NCI-H510A treated with DMSO at 0.1 percent for 48 hours (cell line): ENCODE measurements at regions not wholly inside any gene's neighbourhood (a gene's known extent, or its start where the extent isn't known, plus 50 kb on each side); places are given as distances from the start of the nearest gene placed in this dataset.
A peak's percentile ranks its signal among the peaks of the same experiment; 100 is the strongest.
"Not testable (repeated sequence)": the region's sequence is repeated elsewhere in the genome, so short reads cannot be mapped to it uniquely, and the experiment has no call there.

Experiments used
- DNase-seq: peaks from one replicate; lab custom pipeline; 2025; lab: John Stamatoyannopoulos, UW

DNA sequence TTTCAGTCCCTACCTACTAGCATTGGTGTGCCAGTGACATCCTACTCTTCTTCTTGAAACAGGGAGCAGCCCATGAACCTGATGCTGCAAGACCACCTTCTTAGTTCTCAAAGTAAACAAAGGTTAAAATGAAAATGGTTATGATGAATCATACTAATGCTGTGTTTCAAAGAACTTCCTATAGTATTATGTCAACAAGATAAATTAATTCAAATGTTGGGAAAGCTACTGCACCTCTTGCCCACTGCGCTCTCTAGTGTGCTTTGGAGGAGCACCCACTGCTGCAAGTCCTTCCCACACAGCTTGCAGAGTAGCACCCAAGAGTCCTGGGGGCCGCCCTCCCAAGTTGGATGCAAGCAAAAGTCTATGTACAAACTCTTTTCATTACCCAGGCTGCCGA is 81.1 kb downstream of the CD200R1L start:
- no peak for DNase-seq

DNA sequence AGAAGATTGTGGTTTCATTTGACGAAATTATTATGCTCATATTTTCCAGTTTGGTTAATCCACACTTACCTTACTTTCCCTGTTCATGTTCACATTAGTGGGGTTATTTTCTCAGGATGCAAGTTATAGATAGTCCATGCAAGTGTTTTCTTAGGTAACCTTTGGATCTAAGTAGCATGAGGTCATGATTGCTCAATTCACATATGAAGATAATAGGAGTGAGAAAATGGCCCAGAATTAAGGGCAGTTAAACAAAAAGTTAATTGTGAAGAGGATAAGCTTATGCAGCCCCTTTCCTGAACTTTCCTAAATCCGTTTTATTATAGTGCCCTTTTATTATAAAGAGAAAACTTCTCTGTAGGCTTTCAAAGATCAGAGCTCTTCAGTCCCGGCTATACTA is 83.4 kb downstream of the CD200R1L start:
- no peak for DNase-seq

DNA sequence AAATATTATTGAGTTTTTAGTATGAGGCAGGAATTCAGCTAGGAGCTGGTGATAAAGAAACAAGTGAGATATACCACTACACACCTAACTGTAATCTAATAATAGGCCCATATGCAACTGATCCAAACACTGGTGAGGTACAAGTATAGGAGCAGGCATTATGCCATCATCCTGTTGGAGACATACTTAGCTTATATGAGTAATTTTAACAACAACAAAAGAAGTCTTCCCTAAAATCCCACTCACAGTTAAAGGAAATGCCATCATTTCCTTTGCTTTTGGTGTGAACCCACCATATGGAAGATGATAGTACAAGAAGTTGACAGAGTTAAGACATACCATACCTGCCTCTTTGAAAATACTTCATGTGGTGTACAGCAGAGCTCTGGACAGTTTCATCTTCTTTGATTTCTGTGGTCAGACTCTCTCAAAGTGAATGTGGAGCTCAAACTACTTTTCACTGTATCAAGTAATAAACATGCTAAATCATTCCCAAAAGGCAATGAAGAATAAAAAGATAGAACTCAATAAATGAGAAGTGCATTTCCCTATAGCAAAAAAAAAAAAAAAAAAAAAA is 85.5 kb downstream of the CD200R1L start:
- DNase-seq, result no peak

DNA sequence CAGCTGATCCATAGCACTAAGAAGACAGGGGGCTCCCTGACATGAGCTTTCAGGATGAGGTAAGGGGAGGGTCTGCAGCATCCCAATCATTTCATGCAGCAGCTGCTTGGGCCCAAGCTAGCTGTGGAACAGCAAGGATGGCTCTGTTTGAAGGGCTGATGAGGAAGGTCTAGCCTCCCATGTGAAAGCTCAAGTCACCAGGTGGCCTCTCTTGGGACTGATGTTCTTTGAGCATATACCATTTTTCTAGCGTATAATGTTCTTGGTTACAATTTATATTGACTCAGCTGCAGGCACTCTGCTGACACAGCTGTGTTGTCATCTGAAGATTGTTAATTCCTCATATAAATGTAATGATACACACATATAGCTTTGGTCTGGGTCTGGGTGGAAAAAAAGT is 87.0 kb downstream of the CD200R1L start:
- peak; percentile 58 for DNase-seq

DNA sequence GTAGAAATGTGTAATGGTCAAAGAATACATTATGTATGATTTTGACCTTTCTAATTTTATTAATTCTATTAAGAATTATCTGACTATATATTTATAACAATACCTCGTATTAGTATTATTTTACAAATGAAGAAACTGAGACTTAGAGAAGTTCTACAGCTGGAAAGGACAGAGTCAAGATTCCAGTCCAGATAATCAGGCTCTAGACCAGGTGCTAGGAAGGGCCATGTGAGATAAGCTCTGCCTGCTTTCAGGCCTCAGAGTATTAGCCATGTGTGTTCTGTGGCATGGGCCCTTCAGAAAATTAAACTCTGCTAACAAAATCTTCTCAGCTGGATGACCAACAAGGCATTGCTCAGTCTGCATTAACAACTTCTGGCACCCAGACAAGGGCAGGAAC is 87.5 kb downstream of the CD200R1L start:
- DNase-seq, result no peak

DNA sequence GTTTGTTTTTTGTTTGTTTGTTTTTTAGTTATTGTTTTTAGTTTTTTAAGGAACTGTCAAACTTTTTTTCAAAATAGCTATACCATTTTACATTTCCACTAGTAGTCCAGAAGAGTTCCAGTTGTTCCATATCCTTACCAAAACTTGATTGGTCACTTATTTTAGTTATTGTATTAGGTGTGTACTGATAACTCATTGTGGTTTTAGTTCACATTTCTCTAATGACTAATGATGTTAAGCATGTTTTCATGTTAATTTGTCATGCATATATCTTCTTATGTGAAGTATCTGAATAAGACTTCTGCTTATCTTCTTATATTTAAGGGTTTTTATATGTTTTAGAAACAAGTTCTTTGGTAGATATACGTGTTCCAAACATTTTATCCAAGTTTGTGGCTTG is 89.5 kb downstream of the CD200R1L start:
- DNase-seq, result no peak

DNA sequence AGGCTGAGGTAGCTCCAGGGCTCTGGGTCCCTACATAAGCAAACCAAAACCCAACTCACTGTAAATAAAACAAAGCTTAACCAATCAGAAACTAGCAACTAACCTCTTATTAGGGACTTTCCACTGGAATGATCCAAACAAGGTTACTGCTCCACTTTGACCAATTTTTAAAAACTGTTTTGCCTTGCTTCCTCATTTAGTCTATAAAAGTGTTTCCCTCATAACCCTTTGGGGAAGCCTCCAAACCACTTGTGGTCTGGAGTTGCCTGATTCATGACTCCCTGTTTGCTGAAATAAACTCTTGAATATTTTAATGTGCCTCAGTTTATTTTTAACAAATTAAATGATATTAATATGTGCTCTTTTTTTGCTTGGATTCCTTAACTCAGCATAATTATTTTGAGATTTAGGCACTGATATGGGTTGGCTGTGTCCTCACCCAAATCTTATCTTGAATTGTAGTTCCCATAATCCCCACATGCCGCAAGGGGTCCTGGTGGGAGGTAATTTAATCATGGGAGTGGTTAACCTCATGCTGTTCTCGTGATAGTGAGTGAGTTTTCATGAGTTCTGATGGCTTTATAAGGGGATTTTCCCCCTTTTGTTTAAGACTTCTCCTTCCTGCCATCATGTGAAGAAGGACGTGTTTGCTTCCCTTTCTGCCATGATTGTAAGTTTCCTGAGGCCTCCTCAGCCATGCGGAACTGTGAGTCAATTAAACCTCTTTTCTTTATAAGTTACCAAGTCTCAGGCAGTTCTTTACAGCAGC is 90.6 kb downstream of the CD200R1L start:
- no peak for DNase-seq

DNA sequence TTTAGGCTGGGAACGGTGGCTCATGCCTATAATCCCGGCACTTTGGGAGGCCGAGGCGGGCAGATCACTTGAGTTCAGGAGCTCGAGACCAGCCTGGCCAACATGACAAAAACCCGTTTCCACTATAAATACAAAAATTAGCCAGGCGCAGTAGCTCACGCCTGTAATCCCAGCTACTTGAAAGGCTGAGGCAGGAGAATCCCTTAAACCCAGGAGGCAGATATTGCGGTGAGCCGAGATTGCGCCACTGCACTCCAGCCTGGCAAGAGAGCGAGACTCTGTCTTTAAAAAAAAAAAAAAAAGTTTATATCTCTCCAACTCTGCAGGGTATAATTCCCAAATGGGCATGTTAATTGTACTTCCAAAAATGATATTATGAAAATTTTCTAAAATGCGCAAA is 91.6 kb downstream of the CD200R1L start:
- not testable (repeated sequence) for DNase-seq

DNA sequence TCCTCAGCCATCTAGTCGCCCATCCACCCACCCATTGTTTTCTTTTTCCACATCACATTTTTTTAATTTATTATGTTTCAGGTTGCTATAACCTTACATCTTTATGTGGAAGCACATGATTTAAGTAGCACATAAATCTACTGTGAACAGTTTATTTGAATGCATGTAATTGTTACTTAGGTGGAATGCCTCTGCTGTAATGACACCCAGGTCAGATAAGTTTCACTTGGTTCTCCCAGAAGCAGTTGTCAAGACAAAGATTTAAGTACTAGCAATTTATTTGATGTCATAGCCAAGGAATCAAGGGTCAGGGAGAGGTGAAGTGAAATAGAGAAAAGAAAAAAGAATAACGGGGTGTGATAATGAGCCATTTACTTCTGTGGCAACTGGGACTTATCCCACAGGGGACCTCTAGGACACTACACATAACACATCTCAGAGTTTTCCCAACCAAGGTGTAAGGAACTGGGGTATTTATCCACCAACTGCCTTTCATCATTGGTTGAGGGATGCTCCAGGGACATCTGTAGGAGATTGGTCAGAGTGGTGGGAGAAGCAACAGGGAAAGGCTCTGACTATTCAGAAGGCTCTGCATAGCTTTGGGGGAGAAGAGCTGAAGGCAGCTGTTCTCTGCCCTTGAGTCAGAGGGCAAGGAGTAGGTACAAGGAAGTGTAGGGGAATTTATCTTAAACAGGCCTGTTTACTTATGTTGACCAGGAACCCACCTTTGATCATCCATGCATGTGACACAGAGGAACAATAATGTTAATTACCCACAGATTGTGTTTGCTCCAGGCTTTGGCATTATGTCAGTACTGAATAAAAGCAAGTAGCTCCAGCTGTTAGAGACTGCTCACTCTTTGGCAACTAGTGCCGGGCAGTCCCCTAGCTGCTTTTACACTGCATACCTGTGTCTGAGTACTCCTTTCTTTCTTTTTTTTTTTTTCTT is 94.8 kb downstream of the CD200R1L start:
- DNase-seq, result no peak

DNA sequence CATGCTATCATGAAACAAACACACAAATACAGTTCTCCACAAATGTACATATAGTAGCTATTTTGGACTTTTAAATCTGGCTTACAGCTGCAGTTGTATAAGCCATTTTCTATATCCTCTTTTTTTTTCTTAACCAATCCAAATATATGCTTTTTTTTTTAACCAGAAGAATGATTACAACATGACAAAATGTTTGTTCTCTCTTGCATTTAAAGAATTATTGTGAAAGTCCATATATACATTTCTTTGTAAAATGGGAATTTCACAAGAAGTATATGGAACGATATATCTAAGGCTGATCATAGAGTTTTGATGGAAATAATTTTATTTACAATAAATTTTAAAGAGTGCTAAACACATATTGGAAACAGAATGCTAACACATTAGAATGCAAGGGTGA is 95.6 kb downstream of the CD200R1L start:
- no peak for DNase-seq

DNA sequence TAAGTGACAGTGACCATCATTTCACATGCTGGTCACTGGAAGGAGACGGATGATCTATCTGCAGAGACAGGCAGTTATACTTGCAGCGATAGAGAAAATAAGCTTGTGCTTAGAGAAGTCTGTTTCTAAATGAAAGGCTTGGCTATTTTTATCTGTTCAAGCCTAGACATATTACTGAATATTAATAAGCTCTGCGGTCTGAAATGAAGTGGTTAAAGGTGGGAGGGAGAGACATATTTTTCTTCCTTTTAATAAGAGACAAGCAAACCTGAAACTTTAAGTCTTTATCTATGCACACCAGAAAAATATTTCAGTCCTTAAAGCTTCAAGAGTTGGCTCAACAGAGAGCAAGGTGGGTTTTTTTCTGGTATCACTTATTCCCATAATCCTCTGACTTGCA is 99.0 kb downstream of the CD200R1L start:
- DNase-seq, result no peak

DNA sequence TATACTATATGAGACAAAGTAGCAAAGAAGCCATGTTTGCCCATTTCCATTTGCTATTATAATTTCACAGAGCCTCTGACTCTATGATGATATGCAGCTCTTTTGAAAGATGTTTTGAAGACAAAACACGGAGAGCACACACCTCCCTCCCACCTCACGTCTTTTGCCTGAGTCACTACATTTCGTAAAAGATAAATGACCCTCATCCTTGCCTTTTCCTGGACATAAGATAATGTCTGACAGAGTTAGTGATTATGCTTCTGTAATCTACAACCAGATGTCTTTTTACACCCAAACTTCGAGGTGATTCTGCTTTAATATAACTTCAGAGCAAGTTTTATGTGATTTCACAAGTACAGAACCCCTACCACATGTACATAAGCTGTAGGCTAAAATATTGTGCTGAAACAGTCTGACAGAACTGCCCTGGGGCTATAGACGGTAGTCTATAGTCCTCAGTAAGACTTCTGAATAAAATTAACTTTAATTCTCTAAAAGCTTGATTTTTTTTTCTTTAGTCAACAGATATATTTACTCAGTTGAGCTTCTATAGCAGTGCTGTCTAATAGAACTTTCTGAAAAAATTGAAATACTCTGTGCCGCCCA is 99.9 kb downstream of the CD200R1L start:
- no peak for DNase-seq

DNA sequence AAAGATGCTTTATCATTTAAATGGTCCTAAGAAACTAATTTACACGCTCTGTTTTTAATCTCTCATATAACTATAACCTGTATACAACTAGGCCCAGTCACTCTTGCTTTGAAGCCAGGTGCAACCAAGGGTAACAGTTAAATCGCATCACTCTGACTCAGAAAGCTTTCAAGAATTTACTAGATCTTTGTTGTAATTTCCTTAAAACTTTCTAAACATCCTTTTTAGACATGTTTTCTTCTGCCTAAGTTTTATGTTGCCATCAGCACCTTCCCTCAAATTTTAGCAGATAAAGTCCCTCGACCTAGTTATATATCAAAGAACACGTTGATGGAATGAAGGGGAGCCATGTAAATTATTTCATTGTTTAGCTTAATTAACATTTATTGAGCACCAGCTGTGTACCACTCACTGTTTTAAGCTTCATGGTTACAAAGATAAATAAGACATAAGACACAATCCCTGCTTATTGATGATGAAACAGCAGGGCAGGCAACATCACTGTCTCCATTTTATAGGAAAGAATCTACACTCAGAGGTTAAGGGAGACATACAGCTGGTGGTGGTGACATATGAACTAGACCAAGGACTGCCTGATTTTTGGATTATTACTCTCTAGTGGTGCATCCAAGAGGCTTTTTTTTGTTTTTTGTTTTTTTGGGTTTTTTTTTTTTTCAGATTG is 101.0 kb downstream of the CD200R1L start:
- no peak for DNase-seq

DNA sequence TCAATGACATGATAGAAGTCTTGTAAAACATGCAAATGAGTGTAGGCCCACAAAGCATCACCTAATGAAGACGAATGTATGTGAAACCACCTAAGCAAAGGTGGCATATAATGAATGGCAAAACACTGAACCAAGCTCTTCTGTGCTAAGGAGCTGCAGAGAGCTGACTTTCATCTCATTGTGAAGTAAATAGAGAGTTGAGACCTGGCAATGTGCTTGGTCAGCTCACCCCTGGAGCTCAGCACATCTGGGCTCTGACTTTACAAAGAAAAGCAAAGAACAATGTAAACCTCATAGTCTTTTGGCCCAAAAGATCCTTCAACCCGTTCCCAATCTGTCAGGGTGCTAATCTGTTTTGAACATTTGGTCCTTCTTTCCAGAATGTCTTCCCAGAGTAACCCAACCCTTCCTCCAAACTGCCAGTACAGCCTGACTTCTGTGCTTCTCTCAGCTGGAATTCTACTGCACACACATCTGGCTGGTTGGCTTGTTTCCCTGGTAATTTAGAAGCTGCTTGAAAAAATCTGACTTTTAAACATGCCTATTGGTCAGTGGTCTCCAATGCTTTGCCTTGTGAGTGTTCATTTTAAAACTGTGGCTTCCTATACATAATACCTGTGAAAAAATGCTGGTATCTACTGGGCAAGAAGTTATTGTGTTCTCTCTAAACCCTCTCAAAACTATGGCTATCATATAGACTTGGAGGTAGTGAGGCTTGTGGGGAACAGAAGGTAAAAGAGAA is 101.7 kb downstream of the CD200R1L start:
- no peak for DNase-seq

DNA sequence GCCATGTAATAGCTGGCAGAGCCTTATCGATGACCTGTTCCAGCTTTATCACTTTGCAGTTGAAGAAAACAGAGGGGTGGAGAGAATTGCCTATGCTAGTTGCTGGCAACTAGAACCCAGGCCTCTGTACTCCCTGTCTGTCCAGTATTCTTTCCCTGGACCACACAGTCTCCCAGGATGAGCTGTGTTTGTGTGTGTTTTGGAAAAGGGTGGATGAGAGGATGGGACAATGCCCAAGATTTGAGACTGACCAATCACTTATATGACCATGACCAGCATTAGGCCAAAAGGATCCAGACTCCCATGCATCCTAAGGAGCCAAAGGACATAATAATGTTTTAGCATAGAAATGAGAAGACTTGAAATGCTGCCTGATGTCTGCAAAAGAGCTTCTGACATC is 102.6 kb downstream of the CD200R1L start:
- no peak for DNase-seq

DNA sequence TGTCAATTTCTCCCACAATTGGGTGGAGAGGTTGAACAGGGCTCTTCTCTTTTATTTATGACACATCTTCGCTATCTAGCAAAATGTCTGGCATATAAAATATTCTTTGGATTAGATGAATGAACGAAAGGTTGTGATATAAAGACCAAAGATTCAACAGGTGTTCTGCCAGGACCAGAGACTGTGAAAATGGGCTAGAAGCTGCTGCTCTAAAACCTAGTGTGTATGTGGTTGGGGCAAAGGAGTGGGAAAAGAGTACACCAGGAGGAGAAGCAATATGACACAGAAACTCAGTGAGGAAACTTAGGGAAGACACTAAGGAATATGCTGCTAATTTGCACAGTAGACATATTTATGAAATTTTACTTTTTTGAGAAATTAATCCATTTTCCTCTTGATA is 102.0 kb upstream of the CCDC80 start:
- DNase-seq, result no peak

DNA sequence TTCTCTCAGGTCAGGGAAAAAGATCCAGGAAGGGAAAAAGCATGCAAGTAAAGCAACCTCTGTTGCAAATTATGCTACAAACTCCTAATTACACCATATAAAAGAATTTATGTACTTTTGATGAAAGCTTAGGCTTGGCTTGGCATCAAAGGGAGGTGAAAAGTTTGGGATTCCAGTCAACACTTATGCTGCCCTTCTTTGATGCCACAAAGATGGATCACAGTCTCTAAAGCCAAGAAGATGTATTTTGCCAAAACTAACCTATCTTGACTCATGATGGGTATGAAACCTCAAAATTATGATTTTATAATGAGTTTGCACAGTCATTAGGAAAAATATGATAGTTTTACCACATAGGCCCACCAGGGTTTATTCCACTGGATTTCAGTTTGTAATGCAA is 101.0 kb upstream of the CCDC80 start:
- no peak for DNase-seq

DNA sequence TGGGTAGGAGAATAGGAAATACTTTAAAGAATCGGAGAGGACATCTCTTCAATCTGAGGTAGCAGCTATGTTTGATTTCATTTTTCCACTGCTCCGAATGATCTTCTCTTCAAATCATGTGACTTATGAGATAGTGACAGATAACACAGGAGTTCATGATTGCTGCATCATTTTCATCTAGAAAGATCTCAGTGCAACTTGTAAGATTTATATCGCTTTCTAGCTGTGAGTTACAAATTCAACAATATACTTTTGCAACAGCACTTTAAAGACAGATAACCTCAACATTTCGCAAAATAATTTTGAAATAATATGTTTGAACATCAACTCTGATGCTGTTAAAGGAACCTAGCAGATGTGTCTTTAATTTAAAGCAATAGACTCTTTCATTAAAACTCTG is 99.9 kb upstream of the CCDC80 start:
- DNase-seq, result no peak

DNA sequence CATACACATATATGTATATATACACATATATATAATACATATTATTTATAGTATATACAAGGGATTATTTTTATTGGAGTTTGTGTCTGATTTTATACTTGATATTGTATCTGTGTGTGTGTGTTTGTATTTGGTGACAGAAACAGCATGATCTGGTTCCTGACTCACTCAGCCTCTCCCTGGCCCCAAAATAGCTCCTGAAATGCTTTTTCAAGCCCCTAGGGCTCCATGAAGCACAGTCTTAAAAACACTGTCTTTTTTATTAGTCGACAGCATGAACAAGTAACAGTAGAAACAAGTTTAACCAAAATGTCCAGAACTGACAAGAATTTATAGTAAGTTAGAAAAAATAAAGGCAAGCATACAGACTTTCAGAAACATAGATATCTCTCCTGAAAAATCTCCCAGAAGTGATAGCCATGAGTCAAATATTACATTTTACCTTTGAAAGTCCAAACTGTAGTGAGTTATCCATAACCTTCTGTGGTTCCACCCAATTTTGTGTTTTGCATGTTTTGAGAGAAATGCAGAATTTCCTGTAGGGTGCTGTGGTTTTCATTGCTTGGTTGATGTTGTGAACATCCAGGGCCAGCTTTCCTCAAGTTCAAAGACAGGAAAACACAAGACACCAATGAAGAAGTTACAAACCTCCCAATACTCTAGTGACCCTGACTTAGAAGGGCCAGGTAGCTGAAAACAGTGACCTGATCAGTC is 98.5 kb upstream of the CCDC80 start:
- no peak for DNase-seq

DNA sequence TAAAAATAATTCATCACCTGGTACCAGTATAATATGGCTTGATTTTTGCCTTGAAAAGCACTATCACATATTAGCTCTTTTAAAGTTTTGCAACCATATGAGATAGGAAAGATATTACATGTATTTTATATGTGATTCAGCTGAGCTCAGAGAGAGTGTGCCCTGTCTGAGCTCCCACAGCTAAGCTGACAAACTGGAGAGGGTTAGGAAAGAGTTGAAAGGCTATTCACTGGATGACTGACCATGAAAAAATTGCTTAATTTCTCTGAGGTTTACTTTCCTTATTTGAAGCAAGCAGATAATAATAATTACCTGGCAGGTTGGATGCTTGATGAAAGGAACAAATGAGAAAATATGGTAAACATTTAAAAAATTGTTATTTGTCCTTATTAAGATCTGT is 97.4 kb upstream of the CCDC80 start:
- no peak for DNase-seq
